GM23338 (cell line): ENCODE measurements at regions not wholly inside any gene's neighbourhood (a gene's known extent, or its start where the extent isn't known, plus 50 kb on each side); places are given as distances from the start of the nearest gene placed in this dataset.

Source experiments
- ATAC-seq: fragments of 200-7000 bp; cut with Tn5 transposase; 3 replicates; pipeline ENCODE4 v1.9.1; 2020
- DNase-seq: peaks from one replicate; pipeline ENCODE4 v3.0.0-alpha.2; 2015; ENCODE audit warnings: low spot score
- H2AFZ ChIP-seq: fragments of 200-600 bp; sonication (generic); 2 replicates; pipeline ENCODE4 v1.8.0; 2016; ENCODE audit warnings: antibody characterized with exemption, mild to moderate bottlenecking, moderate library complexity
- H3F3A ChIP-seq: fragments of 200-600 bp; sonication (generic); replicated peaks from 2 replicates; pipeline ENCODE4 v1.8.0; 2017; ENCODE audit warnings: antibody characterized with exemption, mixed run types, low read depth
- H3K27ac ChIP-seq: fragments of 200-600 bp; sonication (generic); 2 replicates; pipeline ENCODE4 v1.6.1; 2016; ENCODE audit warnings: low read depth
- H3K27me3 ChIP-seq: fragments of 200-600 bp; sonication (generic); 2 replicates; pipeline ENCODE4 v1.8.0; 2016; ENCODE audit warnings: mild to moderate bottlenecking, mixed run types, moderate library complexity; ENCODE audit not compliant: insufficient read depth
- H3K36me3 ChIP-seq: fragments of 200-600 bp; sonication (generic); 2 replicates; pipeline ENCODE4 v1.8.0; 2016; ENCODE audit warnings: mild to moderate bottlenecking; ENCODE audit not compliant: insufficient read depth
- H3K4me1 ChIP-seq: fragments of 200-600 bp; sonication (generic); 2 replicates; pipeline ENCODE4 v1.8.0; 2016; ENCODE audit warnings: mild to moderate bottlenecking, moderate library complexity; ENCODE audit not compliant: insufficient read depth
- H3K4me2 ChIP-seq: fragments of 200-600 bp; sonication (generic); 2 replicates; pipeline ENCODE4 v1.7.1; 2017; ENCODE audit warnings: mixed run types
- H3K4me3 ChIP-seq: fragments of 200-600 bp; sonication (generic); 2 replicates; pipeline ENCODE4 v1.6.1; 2016; ENCODE audit warnings: mixed run types
- H3K79me2 ChIP-seq: fragments of 200-600 bp; sonication (generic); replicated peaks from 2 replicates; pipeline ENCODE4 v1.8.0; 2017; ENCODE audit warnings: mild to moderate bottlenecking; ENCODE audit not compliant: insufficient read depth
- H3K9me2 ChIP-seq: fragments of 200-600 bp; sonication (generic); 2 replicates; pipeline ENCODE4 v1.8.0; 2017; ENCODE audit not compliant: insufficient read depth
- H4K20me1 ChIP-seq: fragments of 200-600 bp; sonication (generic); replicated peaks from 2 replicates; pipeline ENCODE4 v1.8.0; 2017; ENCODE audit warnings: mild to moderate bottlenecking; ENCODE audit not compliant: insufficient read depth
- H3K27ac Mint-ChIP-seq: 2 replicates; pipeline ENCODE4 v1.8.0; 2020; ENCODE audit warnings: inconsistent platforms, mild to moderate bottlenecking, moderate library complexity, mixed read lengths
- H3K27me3 Mint-ChIP-seq: 3 replicates; pipeline ENCODE4 v1.8.0; 2022; ENCODE audit warnings: low read depth, mild to moderate bottlenecking, moderate library complexity, mixed read lengths, inconsistent platforms; ENCODE audit not compliant: insufficient read depth, poor library complexity
- H3K36me3 Mint-ChIP-seq: 3 replicates; pipeline ENCODE4 v1.8.0; 2021; ENCODE audit warnings: low read depth, mild to moderate bottlenecking, inconsistent platforms, moderate library complexity, mixed read lengths
- H3K4me1 Mint-ChIP-seq: 3 replicates; pipeline ENCODE4 v1.8.0; 2020; ENCODE audit warnings: mild to moderate bottlenecking, inconsistent platforms, mixed read lengths
- H3K4me3 Mint-ChIP-seq: 3 replicates; pipeline ENCODE4 v1.8.0; 2021; ENCODE audit warnings: moderate library complexity, mild to moderate bottlenecking, inconsistent platforms, mixed read lengths
- H3K9me3 Mint-ChIP-seq: 3 replicates; pipeline ENCODE4 v1.8.0; 2020; ENCODE audit warnings: moderate library complexity, mild to moderate bottlenecking, inconsistent platforms, mixed read lengths
- CREB1 ChIP-seq: fragments of 250-450 bp; sonication (Bioruptor Pico); IDR thresholded peaks from 2 replicates; pipeline ENCODE4 v1.5.0; 2020; ENCODE audit warnings: low read depth, mild to moderate bottlenecking, moderate library complexity
- EZH2 ChIP-seq: fragments of 200-600 bp; sonication (generic); IDR thresholded peaks from one replicate; pipeline ENCODE4 v1.8.0; 2017; ENCODE audit warnings: antibody characterized with exemption, mild to moderate bottlenecking, low read depth; ENCODE audit not compliant: unreplicated experiment
- EZH2phosphoT487 ChIP-seq: fragments of 200-600 bp; sonication (generic); IDR thresholded peaks from one replicate; pipeline ENCODE4 v1.8.1; 2018; ENCODE audit warnings: antibody characterized with exemption; ENCODE audit not compliant: unreplicated experiment
- JUNB ChIP-seq: IDR thresholded peaks from one replicate; pipeline ENCODE4 v1.6.1; 2016; ENCODE audit warnings: antibody characterized with exemption; ENCODE audit not compliant: unreplicated experiment
- NANOG ChIP-seq: IDR thresholded peaks from 2 replicates; pipeline ENCODE4 v1.6.1; 2016; ENCODE audit warnings: antibody characterized with exemption, borderline replicate concordance
- POLR2AphosphoS5 ChIP-seq: IDR thresholded peaks from 2 replicates; pipeline ENCODE4 v1.6.1; 2016; ENCODE audit warnings: antibody characterized with exemption, low read depth
- STAT1 ChIP-seq: IDR thresholded peaks from one replicate; pipeline ENCODE4 v1.6.1; 2016; ENCODE audit warnings: antibody characterized with exemption; ENCODE audit not compliant: unreplicated experiment
- ZNF331 ChIP-seq: fragments of 250-450 bp; sonication (Bioruptor Pico); IDR thresholded peaks from 2 replicates; pipeline ENCODE4 v1.5.0; 2020; ENCODE audit warnings: low read depth, mild to moderate bottlenecking, moderate library complexity
- TF ChIP-seq, protein P1 (sequence below), 2 experiments: fragments of 200-600 bp in 1 of 2; sonication (generic) in 1 of 2; conservative IDR thresholded peaks; 2 replicates each; pipeline versions ENCODE4 v1.5.1 to v1.6.1; 2016 to 2017; ENCODE audit warnings: antibody characterized with exemption in 2 of 2, low read depth in 2 of 2, mild to moderate bottlenecking in 2 of 2, moderate library complexity in 1 of 2
- TF ChIP-seq, protein P2 (sequence below): IDR thresholded peaks from one replicate; pipeline ENCODE4 v1.6.1; 2018; ENCODE audit warnings: antibody characterized with exemption; ENCODE audit not compliant: unreplicated experiment
- TF ChIP-seq, protein P3 (sequence below): fragments of 250-450 bp; sonication (Bioruptor Pico); IDR thresholded peaks from 2 replicates; pipeline ENCODE4 v1.5.0; 2020; ENCODE audit warnings: mild to moderate bottlenecking, moderate library complexity

DNA sequence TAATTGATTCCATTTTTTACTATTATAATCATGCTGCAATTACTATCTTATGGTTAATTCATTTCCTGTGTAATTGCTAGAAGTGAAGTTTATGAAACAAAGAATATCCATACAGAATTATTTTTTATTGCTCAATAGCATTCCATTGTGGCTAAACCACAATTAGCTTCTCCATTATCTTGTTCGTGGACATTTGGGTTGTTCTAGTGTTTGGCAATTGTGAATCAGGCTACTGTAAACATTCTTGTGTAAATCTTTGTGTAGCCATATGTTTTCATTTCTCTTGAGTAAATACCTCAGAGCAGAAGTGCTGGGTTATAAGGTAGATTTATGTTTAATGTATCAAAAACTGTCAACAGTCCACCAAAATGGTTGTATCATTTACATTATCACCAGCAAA lies 341.1 kb downstream of the MAT2B start:
- Histone ChIP-seq H3K36me3 (no peaks in the 10 kb centered on the region), H3K4me3 (no peak overlapping the region), H3F3A (no peaks in the 10 kb centered on the region), H3K27me3 (no peaks in the 10 kb centered on the region), H2AFZ (no peak overlapping the region), H3K79me2 (no peaks in the 10 kb centered on the region), H4K20me1 (no peaks in the 10 kb centered on the region), H3K4me2 (no peak overlapping the region), H3K9me2 (no peaks in the 10 kb centered on the region), H3K4me1 (no peaks in the 10 kb centered on the region), H3K27ac (no peak overlapping the region)
- Mint-ChIP-seq H3K27ac (no peak overlapping the region), H3K4me1 (no peaks in the 10 kb centered on the region), H3K9me3 (no peaks in the 10 kb centered on the region), H3K36me3 (no peaks in the 10 kb centered on the region), H3K4me3 (no peak overlapping the region), H3K27me3 (no peaks in the 10 kb centered on the region)
- TF ChIP-seq STAT1 (no peak), NANOG (no peak), CREB1 (no peak), POLR2AphosphoS5 (no peak), EZH2phosphoT487 (no peak), ZNF331 (CRISPR knock-in tag) (no peak), EZH2 (no peak), JUNB (no peak)
- TF ChIP-seq, protein P1, sequence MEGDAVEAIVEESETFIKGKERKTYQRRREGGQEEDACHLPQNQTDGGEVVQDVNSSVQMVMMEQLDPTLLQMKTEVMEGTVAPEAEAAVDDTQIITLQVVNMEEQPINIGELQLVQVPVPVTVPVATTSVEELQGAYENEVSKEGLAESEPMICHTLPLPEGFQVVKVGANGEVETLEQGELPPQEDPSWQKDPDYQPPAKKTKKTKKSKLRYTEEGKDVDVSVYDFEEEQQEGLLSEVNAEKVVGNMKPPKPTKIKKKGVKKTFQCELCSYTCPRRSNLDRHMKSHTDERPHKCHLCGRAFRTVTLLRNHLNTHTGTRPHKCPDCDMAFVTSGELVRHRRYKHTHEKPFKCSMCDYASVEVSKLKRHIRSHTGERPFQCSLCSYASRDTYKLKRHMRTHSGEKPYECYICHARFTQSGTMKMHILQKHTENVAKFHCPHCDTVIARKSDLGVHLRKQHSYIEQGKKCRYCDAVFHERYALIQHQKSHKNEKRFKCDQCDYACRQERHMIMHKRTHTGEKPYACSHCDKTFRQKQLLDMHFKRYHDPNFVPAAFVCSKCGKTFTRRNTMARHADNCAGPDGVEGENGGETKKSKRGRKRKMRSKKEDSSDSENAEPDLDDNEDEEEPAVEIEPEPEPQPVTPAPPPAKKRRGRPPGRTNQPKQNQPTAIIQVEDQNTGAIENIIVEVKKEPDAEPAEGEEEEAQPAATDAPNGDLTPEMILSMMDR (conservative IDR thresholded peaks at IDR 0.05; ENCODE audit: low read depth in 2 of 2), result no peak
- TF ChIP-seq, protein P2, sequence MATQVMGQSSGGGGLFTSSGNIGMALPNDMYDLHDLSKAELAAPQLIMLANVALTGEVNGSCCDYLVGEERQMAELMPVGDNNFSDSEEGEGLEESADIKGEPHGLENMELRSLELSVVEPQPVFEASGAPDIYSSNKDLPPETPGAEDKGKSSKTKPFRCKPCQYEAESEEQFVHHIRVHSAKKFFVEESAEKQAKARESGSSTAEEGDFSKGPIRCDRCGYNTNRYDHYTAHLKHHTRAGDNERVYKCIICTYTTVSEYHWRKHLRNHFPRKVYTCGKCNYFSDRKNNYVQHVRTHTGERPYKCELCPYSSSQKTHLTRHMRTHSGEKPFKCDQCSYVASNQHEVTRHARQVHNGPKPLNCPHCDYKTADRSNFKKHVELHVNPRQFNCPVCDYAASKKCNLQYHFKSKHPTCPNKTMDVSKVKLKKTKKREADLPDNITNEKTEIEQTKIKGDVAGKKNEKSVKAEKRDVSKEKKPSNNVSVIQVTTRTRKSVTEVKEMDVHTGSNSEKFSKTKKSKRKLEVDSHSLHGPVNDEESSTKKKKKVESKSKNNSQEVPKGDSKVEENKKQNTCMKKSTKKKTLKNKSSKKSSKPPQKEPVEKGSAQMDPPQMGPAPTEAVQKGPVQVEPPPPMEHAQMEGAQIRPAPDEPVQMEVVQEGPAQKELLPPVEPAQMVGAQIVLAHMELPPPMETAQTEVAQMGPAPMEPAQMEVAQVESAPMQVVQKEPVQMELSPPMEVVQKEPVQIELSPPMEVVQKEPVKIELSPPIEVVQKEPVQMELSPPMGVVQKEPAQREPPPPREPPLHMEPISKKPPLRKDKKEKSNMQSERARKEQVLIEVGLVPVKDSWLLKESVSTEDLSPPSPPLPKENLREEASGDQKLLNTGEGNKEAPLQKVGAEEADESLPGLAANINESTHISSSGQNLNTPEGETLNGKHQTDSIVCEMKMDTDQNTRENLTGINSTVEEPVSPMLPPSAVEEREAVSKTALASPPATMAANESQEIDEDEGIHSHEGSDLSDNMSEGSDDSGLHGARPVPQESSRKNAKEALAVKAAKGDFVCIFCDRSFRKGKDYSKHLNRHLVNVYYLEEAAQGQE, result no peak
- TF ChIP-seq, protein P3, sequence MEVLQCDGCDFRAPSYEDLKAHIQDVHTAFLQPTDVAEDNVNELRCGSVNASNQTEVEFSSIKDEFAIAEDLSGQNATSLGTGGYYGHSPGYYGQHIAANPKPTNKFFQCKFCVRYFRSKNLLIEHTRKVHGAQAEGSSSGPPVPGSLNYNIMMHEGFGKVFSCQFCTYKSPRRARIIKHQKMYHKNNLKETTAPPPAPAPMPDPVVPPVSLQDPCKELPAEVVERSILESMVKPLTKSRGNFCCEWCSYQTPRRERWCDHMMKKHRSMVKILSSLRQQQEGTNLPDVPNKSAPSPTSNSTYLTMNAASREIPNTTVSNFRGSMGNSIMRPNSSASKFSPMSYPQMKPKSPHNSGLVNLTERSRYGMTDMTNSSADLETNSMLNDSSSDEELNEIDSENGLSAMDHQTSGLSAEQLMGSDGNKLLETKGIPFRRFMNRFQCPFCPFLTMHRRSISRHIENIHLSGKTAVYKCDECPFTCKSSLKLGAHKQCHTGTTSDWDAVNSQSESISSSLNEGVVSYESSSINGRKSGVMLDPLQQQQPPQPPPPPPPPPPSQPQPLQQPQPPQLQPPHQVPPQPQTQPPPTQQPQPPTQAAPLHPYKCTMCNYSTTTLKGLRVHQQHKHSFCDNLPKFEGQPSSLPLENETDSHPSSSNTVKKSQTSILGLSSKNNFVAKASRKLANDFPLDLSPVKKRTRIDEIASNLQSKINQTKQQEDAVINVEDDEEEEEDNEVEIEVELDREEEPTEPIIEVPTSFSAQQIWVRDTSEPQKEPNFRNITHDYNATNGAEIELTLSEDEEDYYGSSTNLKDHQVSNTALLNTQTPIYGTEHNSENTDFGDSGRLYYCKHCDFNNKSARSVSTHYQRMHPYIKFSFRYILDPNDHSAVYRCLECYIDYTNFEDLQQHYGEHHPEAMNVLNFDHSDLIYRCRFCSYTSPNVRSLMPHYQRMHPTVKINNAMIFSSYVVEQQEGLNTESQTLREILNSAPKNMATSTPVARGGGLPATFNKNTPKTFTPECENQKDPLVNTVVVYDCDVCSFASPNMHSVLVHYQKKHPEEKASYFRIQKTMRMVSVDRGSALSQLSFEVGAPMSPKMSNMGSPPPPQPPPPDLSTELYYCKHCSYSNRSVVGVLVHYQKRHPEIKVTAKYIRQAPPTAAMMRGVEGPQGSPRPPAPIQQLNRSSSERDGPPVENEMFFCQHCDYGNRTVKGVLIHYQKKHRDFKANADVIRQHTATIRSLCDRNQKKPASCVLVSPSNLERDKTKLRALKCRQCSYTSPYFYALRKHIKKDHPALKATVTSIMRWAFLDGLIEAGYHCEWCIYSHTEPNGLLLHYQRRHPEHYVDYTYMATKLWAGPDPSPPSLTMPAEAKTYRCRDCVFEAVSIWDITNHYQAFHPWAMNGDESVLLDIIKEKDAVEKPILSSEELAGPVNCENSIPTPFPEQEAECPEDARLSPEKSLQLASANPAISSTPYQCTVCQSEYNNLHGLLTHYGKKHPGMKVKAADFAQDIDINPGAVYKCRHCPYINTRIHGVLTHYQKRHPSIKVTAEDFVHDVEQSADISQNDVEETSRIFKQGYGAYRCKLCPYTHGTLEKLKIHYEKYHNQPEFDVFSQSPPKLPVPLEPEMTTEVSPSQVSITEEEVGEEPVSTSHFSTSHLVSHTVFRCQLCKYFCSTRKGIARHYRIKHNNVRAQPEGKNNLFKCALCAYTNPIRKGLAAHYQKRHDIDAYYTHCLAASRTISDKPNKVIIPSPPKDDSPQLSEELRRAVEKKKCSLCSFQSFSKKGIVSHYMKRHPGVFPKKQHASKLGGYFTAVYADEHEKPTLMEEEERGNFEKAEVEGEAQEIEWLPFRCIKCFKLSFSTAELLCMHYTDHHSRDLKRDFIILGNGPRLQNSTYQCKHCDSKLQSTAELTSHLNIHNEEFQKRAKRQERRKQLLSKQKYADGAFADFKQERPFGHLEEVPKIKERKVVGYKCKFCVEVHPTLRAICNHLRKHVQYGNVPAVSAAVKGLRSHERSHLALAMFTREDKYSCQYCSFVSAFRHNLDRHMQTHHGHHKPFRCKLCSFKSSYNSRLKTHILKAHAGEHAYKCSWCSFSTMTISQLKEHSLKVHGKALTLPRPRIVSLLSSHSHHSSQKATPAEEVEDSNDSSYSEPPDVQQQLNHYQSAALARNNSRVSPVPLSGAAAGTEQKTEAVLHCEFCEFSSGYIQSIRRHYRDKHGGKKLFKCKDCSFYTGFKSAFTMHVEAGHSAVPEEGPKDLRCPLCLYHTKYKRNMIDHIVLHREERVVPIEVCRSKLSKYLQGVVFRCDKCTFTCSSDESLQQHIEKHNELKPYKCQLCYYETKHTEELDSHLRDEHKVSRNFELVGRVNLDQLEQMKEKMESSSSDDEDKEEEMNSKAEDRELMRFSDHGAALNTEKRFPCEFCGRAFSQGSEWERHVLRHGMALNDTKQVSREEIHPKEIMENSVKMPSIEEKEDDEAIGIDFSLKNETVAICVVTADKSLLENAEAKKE (CRISPR knock-in tag), result no peak
- ATAC-seq (no peak), DNase-seq (no peak)
